K562 (cell line): ENCODE measurements at regions not wholly inside any gene's neighbourhood (a gene's known extent, or its start where the extent isn't known, plus 50 kb on each side); places are given as distances from the start of the nearest gene placed in this dataset.

Source experiments
- ATAC-seq: fragments of 200-7000 bp; cut with Tn5 transposase; 3 replicates; pipeline ENCODE4 v1.9.1; 2020; ENCODE audit warnings: moderate library complexity
- BruUV-seq: library from RNA; stranded (reverse); fragments of 400-500 nt; replicated peaks from 2 replicates; lab custom pipeline; 2021; lab: Mats Ljungman, UMichigan
- CTCF ChIA-PET: fragments of 300-600 bp; formaldehyde crosslinking; extraction: SDS; loops from one replicate; lab custom pipeline; 2021; ENCODE audit warnings: low intra/inter-chr PET ratio; lab: Yijun Ruan, JAX
- POLR2A ChIA-PET: fragments of 300-600, 350-650 bp; sonication (Branson Sonifier 250); formaldehyde crosslinking; extraction: SDS; loops from one replicate; lab custom pipeline; 2021; ENCODE audit warnings: antibody characterized with exemption, inconsistent platforms; lab: Yijun Ruan, JAX
- DNase-seq, 4 experiments: peaks; one replicate each; pipeline versions ENCODE4 v3.0.0 to v3.0.0-alpha.2; 2011 to 2018; ENCODE audit warnings: low spot score in 3 of 4, mixed read lengths in 3 of 4; ENCODE audit errors: extremely low read depth in 1 of 4
- FAIRE-seq: peaks from 2 replicates; lab custom pipeline; 2011; peaks lifted over from hg19 to GRCh38; lab: Jason Lieb, UNC
- H2AFZ ChIP-seq: 2 replicates; pipeline ENCODE4 v1.6.0; 2011; ENCODE audit warnings: low read depth, low read length, control low read depth, inconsistent platforms
- H3K27ac ChIP-seq: fragments of 200-600 bp; 3 replicates; pipeline ENCODE4 v1.8.0; 2011; ENCODE audit warnings: low read depth, mild to moderate bottlenecking, control low read depth, inconsistent platforms, low read length, moderate library complexity, mixed read lengths; ENCODE audit errors: extremely low read depth
- H3K27me3 ChIP-seq, 2 experiments: fragments of 300-600 bp in 1 of 2; 2 replicates in 1 of 2; 3 replicates in 1 of 2; pipeline versions ENCODE4 v1.6.0 to v1.8.0; 2011; ENCODE audit warnings: inconsistent platforms in 2 of 2, low read length in 2 of 2, mild to moderate bottlenecking in 1 of 2, mixed read lengths in 1 of 2, moderate library complexity in 1 of 2; ENCODE audit not compliant: control insufficient read depth in 2 of 2, insufficient read depth in 2 of 2
- H3K36me3 ChIP-seq: fragments of 300-600 bp; 3 replicates; pipeline ENCODE4 v1.8.0; 2011; ENCODE audit warnings: mild to moderate bottlenecking, low read length, inconsistent platforms; ENCODE audit not compliant: control insufficient read depth, insufficient read depth
- H3K4me1 ChIP-seq, 2 experiments: fragments of 200-600 bp in 1 of 2; replicated peaks in 1 of 2; 2 replicates in 1 of 2; 3 replicates in 1 of 2; pipeline versions ENCODE4 v1.5.1 to v1.8.0; 2011; ENCODE audit warnings: inconsistent platforms in 2 of 2, low read length in 2 of 2, mild to moderate bottlenecking in 1 of 2, mixed read lengths in 1 of 2, moderate library complexity in 1 of 2; ENCODE audit not compliant: control insufficient read depth in 2 of 2, insufficient read depth in 2 of 2
- H3K4me2 ChIP-seq: 2 replicates; pipeline ENCODE4 v1.6.1; 2011; ENCODE audit warnings: low read length, control low read depth, inconsistent platforms, mixed read lengths; ENCODE audit not compliant: insufficient read depth
- H3K4me3 ChIP-seq: fragments of 200-600 bp; sonication (generic), shearing (Covaris generic); 2 replicates; pipeline ENCODE4 v1.5.1; 2016; ENCODE audit warnings: control low read depth, inconsistent platforms
- H3K79me2 ChIP-seq: fragments of 200-600 bp; 3 replicates; pipeline ENCODE4 v1.8.0; 2011; ENCODE audit warnings: low read length, inconsistent platforms; ENCODE audit not compliant: control insufficient read depth, insufficient read depth
- H3K9ac ChIP-seq, 2 experiments: 2 replicates each; pipeline versions ENCODE4 v1.6.0 to v1.6.1; 2011; ENCODE audit warnings: low read depth in 2 of 2, low read length in 2 of 2, control low read depth in 1 of 2, inconsistent platforms in 1 of 2, mild to moderate bottlenecking in 1 of 2, mixed read lengths in 1 of 2; ENCODE audit not compliant: insufficient read depth in 1 of 2
- H3K9me1 ChIP-seq: one replicate; pipeline ENCODE4 v1.6.0; 2011; ENCODE audit warnings: inconsistent platforms, mild to moderate bottlenecking, low read length, moderate library complexity; ENCODE audit not compliant: control insufficient read depth, insufficient read depth
- H3K9me3 ChIP-seq: replicated peaks from 2 replicates; pipeline ENCODE4 v1.5.1; 2011; ENCODE audit warnings: low read depth, low read length, inconsistent platforms; ENCODE audit not compliant: control insufficient read depth, insufficient read depth
- H4K20me1 ChIP-seq: replicated peaks from 2 replicates; pipeline ENCODE4 v1.6.1; 2011; ENCODE audit warnings: low read length, inconsistent platforms, mixed read lengths; ENCODE audit not compliant: control insufficient read depth, insufficient read depth
- BCLAF1 ChIP-seq, 2 experiments: fragments of 450-650 bp in 1 of 2; IDR thresholded peaks; 2 replicates each; pipeline ENCODE4 v1.6.1; 2011 to 2017; ENCODE audit warnings: low read depth in 2 of 2, antibody characterized with exemption in 1 of 2, borderline replicate concordance in 1 of 2, low read length in 1 of 2, mild to moderate bottlenecking in 1 of 2, mixed read lengths in 1 of 2; ENCODE audit not compliant: control insufficient read depth in 1 of 2
- CBFA2T2 ChIP-seq: fragments of 450-650 bp; conservative IDR thresholded peaks from 2 replicates; pipeline ENCODE4 v1.6.1; 2017; ENCODE audit warnings: mild to moderate bottlenecking
- E2F3 ChIP-seq: fragments of 250-450 bp; sonication (Bioruptor Pico); IDR thresholded peaks from 2 replicates; pipeline ENCODE4 v1.4.0; 2020; ENCODE audit warnings: mild to moderate bottlenecking
- GTF2A2 ChIP-seq: IDR thresholded peaks from 2 replicates; pipeline ENCODE4 v1.6.1; 2016; ENCODE audit warnings: mild to moderate bottlenecking, missing genetic modification characterization, missing compliant biosample characterization
- KLF16 ChIP-seq: IDR thresholded peaks from 2 replicates; pipeline ENCODE4 v1.6.1; 2016; ENCODE audit warnings: antibody characterized with exemption
- MAFG ChIP-seq: fragments of 450-650 bp; conservative IDR thresholded peaks from 2 replicates; pipeline ENCODE4 v1.6.1; 2016; ENCODE audit warnings: missing genetic modification characterization, missing compliant biosample characterization
- POLR2A ChIP-seq: fragments of 450-650 bp; conservative IDR thresholded peaks from 2 replicates; pipeline ENCODE4 v1.6.1; 2016
- RBFOX2 ChIP-seq: fragments of 200-400 bp; formaldehyde crosslinking; IDR thresholded peaks from 2 replicates; pipeline ENCODE4 v1.6.1; 2017; ENCODE audit warnings: low read depth, mild to moderate bottlenecking, low read length, moderate library complexity
- SMARCA5 ChIP-seq: fragments of 450-650 bp; IDR thresholded peaks from 2 replicates; pipeline ENCODE4 v1.6.1; 2016
- SRSF3 ChIP-seq: fragments of 200-400 bp; formaldehyde crosslinking; IDR thresholded peaks from 2 replicates; pipeline ENCODE4 v1.6.1; 2016; ENCODE audit warnings: mild to moderate bottlenecking, low read length, moderate library complexity; ENCODE audit not compliant: insufficient read depth
- ZNF197 ChIP-seq: fragments of 200-800 bp; sonication (Bioruptor generic); IDR thresholded peaks from 2 replicates; pipeline ENCODE4 v1.6.1; 2016; ENCODE audit warnings: low read depth, missing genetic modification characterization, missing compliant biosample characterization
- ZNF316 ChIP-seq: fragments of 450-650 bp; IDR thresholded peaks from 2 replicates; pipeline ENCODE4 v1.6.1; 2016
- ZNF512 ChIP-seq: IDR thresholded peaks from 2 replicates; pipeline ENCODE4 v1.6.1; 2016; ENCODE audit warnings: missing genetic modification characterization, missing compliant biosample characterization
- WGBS: fragments of 100-300 bp; shearing (Covaris generic); methylation state at CpG from one replicate; pipeline ENCODE4 v1.1.6; 2016; ENCODE audit warnings: low coverage, mixed read lengths; ENCODE audit not compliant: insufficient coverage; ENCODE audit errors: missing lambda C conversion rate; 5-methylcytosine and 5-hydroxymethylcytosine counted together
- in situ Hi-C: fragments of 300-500 bp; cut with MboI; formaldehyde crosslinking; loops from 4 replicates; pipeline ENCODE4 v1.15.0; 2018; ENCODE audit warnings: inconsistent platforms, mixed read lengths
- intact Hi-C: fragments of 100-400 bp; cut with micrococcal nuclease; formaldehyde crosslinking; loops from 2 replicates; pipeline ENCODE4 v1.14.2; 2022
- TF ChIP-seq, protein P1 (sequence below), 2 experiments: IDR thresholded peaks; 2 replicates each; pipeline ENCODE4 v1.6.1; 2012; ENCODE audit warnings: improper control_type of control experiment in 2 of 2, low read depth in 2 of 2, low read length in 2 of 2, borderline replicate concordance in 1 of 2

GRCh38 chr17:12398441-12399051 lies 267.1 kb upstream of the MYOCD start:
- in situ Hi-C loops = no loop called here

More at GRCh38 chr17:12398441-12399051, 267.1 kb upstream of the MYOCD start:
- intact Hi-C loops = no loop called here
- ChIA-PET POLR2A (no interaction called here), CTCF (no interaction called here)
- no peak overlapping the region for H3K4me3 ChIP-seq
- no TSS peak for BruUV-seq
- H3K27me3 ChIP-seq = no peaks in the 10 kb centered on the region
- no peaks in the 10 kb centered on the region for H3K79me2 ChIP-seq
- TF ChIP-seq ZNF197 (CRISPR knock-in tag) = no peak
- no peak for TF ChIP-seq KLF16
- no peak for TF ChIP-seq ZNF512 (tag)
- TF ChIP-seq, protein P1, sequence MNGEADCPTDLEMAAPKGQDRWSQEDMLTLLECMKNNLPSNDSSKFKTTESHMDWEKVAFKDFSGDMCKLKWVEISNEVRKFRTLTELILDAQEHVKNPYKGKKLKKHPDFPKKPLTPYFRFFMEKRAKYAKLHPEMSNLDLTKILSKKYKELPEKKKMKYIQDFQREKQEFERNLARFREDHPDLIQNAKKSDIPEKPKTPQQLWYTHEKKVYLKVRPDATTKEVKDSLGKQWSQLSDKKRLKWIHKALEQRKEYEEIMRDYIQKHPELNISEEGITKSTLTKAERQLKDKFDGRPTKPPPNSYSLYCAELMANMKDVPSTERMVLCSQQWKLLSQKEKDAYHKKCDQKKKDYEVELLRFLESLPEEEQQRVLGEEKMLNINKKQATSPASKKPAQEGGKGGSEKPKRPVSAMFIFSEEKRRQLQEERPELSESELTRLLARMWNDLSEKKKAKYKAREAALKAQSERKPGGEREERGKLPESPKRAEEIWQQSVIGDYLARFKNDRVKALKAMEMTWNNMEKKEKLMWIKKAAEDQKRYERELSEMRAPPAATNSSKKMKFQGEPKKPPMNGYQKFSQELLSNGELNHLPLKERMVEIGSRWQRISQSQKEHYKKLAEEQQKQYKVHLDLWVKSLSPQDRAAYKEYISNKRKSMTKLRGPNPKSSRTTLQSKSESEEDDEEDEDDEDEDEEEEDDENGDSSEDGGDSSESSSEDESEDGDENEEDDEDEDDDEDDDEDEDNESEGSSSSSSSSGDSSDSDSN (IDR thresholded peaks at IDR 0.05; ENCODE audit: borderline replicate concordance in 1 of 2, low read depth in 2 of 2, low read length in 2 of 2) = no peak
- TF ChIP-seq CBFA2T2 = no peak
- no peak for TF ChIP-seq RBFOX2
- no peak for TF ChIP-seq GTF2A2 (tag)
- no peak for TF ChIP-seq ZNF316
- TF ChIP-seq BCLAF1 (IDR thresholded peaks at IDR 0.05; ENCODE audit: borderline replicate concordance in 1 of 2, control insufficient read depth in 1 of 2, low read depth in 2 of 2, low read length in 1 of 2) = no peak
- no peak for TF ChIP-seq E2F3
- TF ChIP-seq SRSF3 = no peak
- TF ChIP-seq POLR2A = no peak
- TF ChIP-seq SMARCA5 = no peak
- no peak for TF ChIP-seq MAFG
- FAIRE-seq = no peak
- H3K9ac ChIP-seq = no peak overlapping the region
- no peaks in the 10 kb centered on the region for H4K20me1 ChIP-seq
- no peak for ATAC-seq
- H3K27ac ChIP-seq = no peak overlapping the region
- DNase-seq = no peak
- no peaks in the 10 kb centered on the region for H3K9me1 ChIP-seq
- no peaks in the 10 kb centered on the region for H3K36me3 ChIP-seq
- no peak overlapping the region for H3K4me2 ChIP-seq
- H2AFZ ChIP-seq = no peak overlapping the region
- WGBS = 3% methylated on average over 6 of the region's 8 CpGs
- no peaks in the 10 kb centered on the region for H3K9me3 ChIP-seq
- H3K4me1 ChIP-seq = no peaks in the 10 kb centered on the region
